SIG-M5 (cell line): ENCODE measurements at regions not wholly inside any gene's neighbourhood (a gene's known extent, or its start where the extent isn't known, plus 50 kb on each side); places are given as distances from the start of the nearest gene placed in this dataset.

ENCODE experiments used
- DNase-seq: peaks from one replicate; lab custom pipeline; 2025; lab: John Stamatoyannopoulos, UW

DNA sequence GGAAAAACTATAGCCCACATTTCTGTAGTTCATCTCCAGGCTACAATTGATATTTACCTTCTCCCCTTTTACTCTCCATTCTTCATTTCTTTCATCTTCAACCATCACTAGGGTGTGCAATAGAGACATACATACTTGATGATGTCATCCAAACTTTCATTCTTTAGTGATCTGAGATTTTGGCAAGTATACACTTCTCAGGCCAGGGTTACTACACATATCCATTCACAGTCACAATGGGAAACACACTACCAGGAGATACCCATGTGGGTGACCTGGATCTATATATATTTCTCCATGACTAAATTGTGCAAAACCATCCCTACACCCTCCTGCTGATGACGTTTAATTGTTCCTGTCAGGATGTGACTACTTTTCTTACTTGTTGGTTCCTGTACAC is 769.5 kb upstream of the DPPA4 start:
- DNase-seq, result no peak

DNA sequence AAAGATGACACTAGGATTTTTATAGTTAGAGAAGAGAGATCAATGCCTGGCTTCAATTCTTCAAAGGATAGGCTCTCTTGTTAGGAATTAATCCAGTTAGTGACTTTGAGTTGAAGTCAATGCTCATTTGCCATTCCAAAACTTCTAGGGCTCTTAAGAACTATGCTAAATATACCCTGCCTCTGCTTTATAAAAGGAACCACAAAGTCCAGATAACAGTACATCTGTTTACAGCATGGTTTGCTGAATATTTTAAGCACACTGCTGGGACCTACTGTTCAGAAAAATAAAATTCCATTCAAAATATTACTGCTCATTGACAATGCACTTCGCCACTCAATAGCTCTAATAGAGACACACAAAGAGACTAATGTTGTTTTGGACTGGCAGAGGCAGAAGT is 786.6 kb upstream of the DPPA4 start:
- no peak for DNase-seq

DNA sequence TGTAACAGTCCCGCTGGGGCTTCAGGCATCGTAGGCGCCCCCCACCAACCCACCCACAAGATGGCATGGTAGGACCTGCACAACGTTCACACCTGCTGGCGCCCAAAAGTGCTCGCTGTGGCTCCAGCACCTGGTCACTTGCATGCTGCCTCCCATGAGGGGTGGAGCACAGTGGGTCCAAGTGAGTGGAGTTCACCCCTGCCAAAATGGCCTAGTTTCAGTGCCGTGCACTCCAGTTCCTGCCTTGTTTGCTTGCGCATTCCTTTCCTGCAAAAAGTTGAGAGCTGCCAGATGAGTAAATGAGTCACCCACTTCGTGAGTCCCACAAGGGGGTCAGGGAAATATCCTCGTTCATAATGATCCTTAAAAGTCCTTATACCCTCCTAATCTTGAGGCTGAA is 788.7 kb upstream of the DPPA4 start:
- no peak for DNase-seq

DNA sequence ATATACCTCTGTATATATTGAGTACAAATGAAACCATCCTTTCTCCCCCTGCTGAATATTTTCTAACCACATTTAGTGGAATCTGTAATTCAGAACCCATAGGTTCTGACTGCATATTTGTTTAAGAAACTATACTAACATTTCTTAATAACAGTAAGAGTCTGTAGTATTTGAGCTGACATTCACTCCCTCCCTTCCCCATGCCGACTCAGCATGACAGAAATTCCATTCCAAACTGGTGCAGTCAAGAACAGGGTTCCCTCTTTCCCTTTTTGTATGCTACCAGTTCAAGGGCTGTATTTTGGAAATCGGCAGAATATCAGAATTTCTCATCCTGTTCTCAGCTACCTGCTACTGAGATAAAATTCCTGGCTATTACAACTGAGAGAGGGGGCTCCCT is 796.6 kb upstream of the DPPA4 start:
- DNase-seq, result no peak

DNA sequence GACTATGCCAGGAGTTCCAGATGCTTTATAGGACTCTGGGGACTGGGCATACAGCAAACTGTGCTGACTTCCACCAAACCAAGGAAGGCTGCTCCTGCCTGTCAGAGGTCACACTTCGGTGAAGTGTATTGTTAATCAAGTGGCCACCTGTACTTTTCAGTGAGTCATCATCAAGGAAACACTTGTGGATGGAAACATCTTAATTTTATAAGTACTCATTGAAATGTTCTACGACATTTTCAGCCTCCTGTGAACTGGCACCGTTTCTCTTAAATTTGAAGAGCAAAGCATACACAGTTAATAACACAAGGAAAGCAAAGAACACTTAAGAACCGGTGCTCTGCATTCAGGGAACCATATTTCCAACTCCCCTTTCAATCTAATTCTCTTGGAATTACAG is 801.7 kb upstream of the DPPA4 start:
- no peak for DNase-seq

DNA sequence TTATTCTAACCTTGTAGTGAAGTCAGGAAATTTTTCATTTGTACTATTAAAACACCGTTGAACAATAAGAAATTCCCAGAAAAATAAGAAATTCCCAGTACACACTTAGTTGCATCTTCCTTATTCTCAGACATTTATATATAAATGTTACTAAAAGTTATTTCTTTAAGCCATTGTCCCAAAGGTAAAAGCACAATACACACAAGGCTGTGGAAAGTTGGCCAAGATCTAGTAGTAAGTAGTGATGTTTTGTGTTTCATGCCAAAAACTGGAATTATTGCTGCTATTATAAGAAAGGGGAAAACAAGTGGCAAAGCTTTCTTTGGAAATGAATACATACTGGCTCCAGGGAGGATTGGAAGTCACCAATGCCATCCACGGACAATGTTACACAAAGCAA is 802.5 kb upstream of the DPPA4 start:
- no peak for DNase-seq

DNA sequence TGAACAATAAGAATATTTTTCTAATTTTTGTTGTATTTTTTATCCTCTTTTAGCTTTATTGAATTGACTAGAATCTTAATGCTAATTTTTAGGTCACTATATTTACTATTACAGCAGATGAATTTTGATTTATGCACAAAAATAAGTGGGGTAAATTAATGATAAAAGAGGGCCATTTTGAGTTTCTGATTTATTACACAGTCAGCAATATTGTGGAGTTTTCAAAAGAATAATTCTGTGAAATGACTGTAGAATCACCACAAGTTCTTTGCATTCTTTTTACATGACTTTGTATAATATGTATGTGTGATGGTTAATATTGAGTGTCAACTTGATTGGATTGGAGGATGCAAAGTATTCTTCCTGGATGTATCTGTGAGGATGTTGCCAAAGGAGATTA is 812.4 kb upstream of the DPPA4 start:
- no peak for DNase-seq

DNA sequence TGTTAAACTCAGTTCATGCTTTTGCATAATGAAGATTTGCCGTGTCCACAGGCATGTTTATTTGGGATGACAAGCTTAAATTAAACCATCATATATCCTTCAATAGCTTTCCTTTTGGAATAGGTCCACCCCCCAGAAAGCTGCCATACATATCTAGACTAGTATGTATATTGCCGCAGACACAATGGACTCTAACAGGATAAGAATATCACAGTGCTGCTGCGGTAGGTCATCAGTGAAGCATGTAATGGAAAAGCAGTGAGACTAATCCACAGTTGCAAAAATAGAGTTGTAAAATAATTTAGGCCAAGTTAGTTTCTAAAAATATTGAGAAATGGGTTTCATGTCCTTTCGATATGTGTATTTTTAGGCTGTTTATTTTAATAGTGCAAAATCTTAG is 819.9 kb upstream of the DPPA4 start:
- DNase-seq, result no peak

DNA sequence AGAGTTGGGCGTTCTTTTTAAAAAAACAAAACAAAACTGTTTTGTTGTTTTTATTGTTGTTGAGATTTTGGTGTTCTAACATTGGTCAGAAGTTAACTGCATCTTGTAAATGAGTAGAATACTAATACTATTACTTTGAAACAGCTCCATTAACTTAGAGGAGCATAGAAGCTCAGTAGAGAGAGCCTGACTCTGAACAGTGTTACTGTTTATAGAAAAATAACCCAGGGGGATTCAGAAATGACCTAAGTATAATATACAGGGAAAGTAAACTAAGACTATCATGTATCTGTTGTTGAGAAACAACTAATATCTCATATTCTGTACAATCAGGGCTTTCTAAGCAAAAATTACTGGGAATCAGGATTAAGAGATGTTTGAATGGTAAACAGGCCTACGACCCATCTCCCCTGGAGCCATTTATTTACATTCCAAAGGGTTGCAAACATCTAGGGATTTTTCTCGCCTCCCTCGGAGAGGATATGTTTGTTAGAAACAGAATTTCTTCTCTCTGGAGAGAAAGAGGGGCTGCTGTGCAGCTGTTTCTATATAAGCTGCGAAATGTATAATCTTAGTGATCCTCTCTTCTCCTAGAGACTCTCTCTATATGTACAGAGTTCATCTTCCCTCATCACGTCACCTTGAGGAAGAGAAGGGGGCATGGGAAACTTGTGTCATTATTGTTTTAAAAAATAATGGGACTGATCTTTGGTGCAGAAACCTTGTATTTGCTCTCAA is 827.5 kb upstream of the DPPA4 start:
- no peak for DNase-seq

DNA sequence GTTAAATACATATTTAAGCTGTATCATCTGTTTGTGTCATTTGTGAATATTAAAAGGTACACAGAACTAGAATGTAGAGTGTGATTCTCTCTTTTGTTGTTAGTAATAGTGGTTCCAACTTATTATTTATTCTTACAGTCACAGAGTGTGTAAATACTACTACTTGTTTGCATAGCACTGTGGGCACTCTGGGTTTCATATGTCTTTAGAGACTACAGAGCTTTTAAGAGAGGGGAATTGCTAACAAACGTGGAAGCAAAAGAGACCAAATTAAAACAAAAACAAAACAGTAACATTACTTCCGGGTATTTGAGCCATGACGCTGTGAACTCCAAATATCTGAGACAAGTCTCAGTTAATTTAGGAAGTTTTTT is 828.0 kb upstream of the DPPA4 start:
- DNase-seq, result no peak

DNA sequence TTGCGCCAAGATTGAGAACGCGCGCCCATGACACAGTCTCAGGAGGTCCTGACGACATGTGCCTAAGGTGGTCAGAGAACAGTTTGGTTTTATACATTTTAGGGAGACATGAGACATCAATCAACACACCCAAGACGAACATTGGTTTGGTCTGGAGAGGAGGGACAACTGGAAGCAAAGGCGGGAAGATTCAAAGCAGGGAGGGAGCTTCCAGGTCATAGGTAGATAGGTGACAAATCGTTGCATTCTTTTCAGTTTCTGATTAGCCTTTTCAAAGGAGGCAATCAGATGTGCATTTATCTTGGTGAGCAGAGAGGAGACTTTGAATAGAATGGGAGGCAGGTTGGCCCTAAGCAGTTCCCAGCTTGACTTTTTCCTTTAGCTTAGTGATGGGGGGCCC is 828.4 kb upstream of the DPPA4 start:
- DNase-seq, result no peak

DNA sequence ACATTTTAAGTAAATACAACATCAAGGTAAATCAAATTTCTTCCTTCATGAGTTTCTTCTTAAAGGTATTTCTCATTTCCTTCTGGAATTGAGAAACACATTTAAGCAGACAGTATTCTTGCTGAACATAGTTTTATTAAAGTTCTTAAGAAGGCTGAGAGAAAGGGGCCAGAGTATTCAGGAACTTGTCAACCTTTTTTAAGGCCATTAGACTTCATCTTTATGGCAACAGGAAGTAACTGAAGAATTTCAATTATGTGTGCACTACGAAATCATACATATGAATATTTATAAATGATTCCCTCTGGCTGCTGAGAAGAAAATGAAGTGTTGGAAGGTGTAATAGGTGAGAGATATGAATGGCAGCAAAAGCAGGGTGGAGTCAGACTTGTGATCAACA is 829.4 kb upstream of the DPPA4 start:
- DNase-seq, result no peak

DNA sequence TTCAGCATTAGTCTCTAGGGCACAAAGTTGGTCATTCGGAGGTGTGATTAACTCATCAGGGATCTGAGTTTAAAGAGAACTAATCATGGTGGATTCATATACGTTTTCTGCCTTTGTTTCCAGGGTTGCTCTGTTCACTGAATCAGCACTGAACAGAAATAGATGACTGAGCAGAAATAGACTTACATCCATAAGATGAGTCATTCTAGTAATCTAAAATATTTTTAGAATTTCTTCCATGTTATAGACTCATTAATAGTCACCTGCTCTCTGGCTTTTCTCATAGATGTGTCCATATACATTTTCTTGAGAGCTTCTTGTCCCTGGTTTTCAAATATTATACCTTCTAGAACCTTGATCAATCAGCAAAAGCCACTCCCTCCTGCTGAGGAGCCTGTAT is 837.6 kb upstream of the DPPA4 start:
- no peak for DNase-seq

DNA sequence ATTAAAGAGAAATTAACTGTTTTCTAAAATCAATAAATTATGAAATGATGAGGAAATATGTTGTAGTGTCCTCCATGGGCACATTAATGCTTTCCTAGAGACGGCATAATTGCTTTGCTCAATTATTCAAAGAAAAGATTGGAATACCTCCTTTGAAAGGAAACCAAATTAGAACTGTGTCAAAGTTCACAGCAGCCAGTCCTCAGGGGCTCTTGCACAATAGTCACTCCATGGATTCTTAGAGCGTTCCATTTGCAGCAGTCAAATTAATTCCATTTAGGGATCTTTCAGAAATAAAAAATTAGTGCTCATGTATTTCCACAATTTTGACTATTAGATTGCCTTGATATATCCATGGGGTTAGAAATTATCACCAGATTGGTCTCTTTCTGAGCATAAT is 841.6 kb upstream of the DPPA4 start:
- DNase-seq, result no peak

DNA sequence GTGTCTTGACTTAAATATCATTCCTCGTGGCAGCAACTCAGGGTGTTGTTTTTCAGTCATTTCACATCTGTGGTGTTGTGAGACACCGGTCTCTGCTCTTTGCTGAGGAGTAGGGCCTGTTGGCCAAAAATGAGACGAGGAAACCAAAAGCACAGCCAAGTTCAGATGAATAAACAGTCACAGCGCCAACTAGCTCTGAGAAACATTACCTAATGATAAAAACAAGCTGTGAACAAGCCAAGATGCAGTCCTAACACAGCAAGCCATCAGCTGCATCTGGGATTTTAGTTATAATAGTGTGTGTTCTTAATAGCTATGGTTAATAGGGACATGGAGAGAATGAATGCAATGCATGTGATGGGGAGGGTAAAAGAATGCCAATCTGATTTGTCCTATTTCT is 843.4 kb upstream of the DPPA4 start:
- no peak for DNase-seq

DNA sequence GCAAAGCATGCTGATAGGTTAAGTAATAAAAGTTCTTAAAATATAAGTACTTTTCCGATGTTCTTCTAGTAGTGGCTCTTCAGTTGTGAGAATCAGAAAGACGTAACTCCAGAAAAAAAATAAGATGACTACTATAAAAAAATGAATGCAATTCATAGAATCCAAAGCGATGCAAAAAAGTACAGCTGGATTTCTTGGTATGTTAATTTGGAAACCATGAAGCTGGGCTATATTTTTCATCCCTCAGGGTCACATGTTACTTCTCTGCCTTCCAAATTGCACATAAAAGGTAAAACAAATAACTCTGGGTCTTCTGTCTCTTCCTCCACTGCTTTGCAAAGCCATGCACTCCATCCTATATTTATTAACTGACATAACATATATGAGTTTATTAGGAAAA is 843.9 kb upstream of the DPPA4 start:
- DNase-seq, result no peak

DNA sequence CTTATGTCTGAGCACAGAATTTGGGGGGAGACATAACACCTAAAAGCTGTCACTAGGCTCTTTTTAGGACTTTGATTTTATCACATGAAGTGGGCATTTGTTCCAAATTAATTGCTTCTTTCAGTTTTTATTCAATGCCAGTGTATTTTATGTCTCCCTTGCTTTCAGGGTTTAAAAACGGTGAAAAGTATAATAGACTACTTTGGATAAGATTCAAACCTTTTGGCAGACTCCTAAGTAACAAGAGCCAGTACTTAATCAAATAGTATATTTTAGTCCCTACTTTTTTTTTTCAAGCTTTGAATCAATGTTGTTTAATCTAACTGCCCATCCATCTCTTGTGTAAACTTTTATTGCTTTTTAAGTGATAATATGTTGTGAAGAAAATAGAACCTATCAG is 847.2 kb upstream of the DPPA4 start:
- no peak for DNase-seq

DNA sequence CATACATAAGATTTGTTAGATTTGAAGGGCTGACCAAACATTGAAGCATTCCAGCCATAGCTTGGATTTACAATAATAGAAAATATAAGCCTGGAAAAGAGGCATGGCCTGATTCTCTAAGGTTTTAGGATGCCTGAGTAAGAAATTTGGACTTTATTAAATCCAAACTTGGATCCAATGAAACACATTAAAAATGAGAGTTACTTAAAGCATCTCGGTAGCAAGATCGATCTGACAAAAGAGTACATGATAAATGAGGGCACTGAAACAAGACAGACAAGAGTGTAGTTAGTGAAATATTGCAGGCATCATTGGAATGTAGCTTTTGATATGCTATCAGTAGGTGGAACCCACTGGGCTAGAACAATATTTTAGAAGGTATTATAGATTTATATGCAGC is 855.7 kb upstream of the DPPA4 start:
- no peak for DNase-seq

DNA sequence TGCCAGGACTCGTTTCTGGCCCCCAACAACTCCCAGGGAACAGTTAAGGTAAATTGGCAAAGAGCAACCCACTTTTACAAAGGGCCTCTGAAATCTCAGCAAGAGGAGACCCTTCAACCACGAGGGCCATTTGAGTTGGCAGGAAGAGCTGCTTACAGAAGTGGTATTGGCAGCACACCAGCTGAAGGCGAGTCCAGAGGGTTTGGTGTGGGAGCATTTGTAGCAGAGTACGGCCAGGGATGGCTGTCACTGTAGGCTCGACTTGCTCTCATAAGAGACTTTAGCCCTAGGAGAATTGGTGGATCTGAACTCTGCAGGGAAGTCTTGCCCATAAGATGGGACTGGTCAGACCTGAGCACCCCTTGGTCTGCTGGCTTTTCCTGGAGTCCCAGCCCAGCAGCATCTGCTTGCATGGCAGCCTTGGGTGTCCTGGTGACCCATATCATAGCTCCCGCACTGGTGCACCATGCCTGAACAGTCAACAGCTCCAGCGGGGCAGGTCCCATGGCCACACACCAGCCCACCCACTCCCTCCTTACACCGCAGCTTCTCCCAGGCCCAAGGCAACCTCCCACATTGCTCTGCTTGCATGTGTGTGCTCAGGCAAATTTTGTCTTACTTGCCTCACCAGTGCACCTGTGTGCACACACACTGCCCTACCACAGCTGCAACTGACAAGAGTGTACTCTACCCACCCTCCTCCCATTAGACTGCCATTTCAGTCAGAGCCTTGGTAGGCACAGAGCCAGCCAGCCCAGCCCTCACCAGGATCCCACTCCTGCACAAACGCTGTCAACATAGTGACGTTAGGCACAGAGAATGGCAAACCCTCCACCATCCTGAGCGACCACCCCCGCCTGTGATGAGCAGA is 861.6 kb upstream of the DPPA4 start:
- no peak for DNase-seq

DNA sequence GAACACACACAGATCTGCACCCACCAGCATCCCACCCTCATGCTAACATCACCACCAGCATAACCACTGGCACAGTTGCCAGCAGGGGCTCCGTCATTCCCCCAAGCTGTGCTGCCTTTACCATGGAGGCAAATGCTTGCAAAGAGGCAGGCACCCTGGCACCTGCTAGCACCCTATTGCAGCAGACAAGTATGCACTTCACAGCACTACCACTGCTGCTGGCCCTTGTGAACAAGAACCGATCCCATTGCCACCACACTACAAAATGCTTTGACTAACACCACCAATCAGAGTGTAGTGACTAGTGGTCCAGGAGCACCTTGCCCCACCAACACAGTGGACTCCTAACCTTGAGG is 862.2 kb upstream of the DPPA4 start:
- DNase-seq, result no peak

DNA sequence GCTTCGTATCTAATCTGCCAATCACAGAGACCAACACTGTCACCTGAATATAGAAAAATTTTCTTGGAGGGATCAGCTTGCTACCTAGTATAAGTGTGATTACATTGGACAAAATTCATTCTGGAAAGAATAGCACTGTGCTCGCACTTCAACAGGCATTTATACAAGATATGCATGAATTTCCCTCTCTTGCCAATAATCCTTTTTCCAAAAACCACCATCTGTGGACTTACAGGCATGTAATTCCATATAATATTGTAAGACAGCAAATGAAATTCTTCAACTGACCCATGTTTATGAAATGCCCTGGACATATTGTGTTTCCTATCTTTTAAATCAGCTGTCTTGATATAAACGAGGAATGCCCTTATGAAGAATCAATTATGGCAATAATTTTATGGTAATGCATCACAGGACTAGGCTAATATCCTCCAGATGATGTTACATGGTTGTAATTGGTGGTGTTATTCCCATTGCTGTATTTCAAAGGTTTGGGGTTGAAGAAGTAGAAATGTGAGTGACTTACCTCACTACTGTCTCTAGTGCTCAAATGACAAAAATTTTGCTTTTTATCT is 861.4 kb upstream of the NECTIN3 start:
- DNase-seq, result no peak

DNA sequence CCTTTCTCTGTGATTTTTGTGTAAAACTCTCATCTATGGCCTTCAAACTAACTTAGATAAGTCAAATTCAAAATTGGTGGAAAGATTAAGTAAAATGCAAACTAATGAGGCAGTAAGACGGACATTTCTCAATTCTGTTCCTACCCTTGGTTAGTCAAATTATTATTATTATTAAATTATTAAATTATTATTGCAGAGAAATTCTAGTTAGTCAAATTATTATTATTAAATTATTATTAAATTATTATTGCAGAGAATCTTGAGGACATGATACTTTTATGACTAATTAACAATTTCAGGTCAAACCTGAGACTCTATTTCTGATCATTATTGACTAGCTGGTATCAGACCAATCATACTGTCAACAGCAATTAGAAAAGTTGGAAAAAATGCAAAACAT is 845.0 kb upstream of the NECTIN3 start:
- DNase-seq, result no peak

DNA sequence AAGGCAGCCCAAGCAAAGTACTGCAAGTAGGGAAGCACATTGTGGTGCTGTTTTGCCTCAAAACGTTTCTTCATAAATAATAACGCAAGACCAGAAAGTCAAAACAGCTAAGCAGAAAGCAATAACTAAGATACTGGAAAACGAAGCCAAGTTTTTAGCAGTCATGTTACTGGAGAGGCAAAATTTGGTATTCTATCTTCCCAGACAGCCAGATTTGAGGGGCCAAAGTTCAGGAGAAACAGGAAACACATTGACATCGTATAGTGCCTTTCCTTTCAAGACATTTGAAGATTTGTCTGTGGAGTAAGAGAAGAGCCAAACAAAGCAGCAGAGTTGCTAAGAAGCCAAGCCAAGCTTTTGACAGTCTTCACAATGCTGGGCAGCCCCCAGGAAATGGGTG is 843.6 kb upstream of the NECTIN3 start:
- no peak for DNase-seq

DNA sequence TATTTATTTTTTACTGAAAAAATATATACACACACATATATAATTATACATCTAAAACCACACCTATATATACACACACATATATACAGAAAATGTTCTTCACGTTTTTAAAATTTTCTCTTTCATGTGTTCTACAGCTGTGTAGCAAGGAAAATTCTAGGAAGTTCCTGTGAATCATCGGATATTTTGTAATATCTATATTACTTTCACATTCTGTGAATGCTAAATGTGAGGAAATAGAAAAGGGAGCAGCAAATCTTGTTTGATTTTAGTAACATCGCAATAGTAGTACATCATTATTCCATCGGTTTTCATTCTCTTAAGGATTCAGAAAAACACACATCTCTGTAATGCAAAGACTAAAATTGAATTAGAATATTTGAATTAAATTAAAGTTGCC is 836.8 kb upstream of the NECTIN3 start:
- no peak for DNase-seq
